ENCODE measurements at regions not wholly inside any gene's neighbourhood (a gene's known extent, or its start where the extent isn't known, plus 50 kb on each side); places are given as distances from the start of the nearest gene placed in this dataset.
A peak's percentile ranks its signal among the peaks of the same experiment; 100 is the strongest.

GRCh38 chr12:132408626-132409494 is 79.5 kb upstream of the GALNT9 start:
- Histone ChIP-seq H4K91ac (ENCODE audit: low read depth, low read length, poor library complexity) (no peak overlapping the region), H2AK5ac (ENCODE audit: low read depth, low read length) (peak overlapping the region; percentile 47), H3K36me3 (replicated peaks in 1 of 2; ENCODE audit: control insufficient read depth in 2 of 2, insufficient read depth in 2 of 2, low read length in 2 of 2) (no peaks in the 10 kb centered on the region), H2BK120ac (ENCODE audit: low read depth, low read length) (no peak overlapping the region), H3K4me2 (ENCODE audit: insufficient read depth, low read length, poor library complexity, severe bottlenecking) (no peak overlapping the region), H3K18ac (ENCODE audit: low read length) (peak overlapping the region; percentile 52), H3K4me3 (ENCODE audit: low read length in 2 of 2) (no peak overlapping the region), H4K8ac (ENCODE audit: low read depth, low read length) (no peak overlapping the region), H3K23ac (ENCODE audit: low read depth, low read length, poor library complexity) (peak overlapping the region; percentile 65), H3K9me3 (replicated peaks in 1 of 2; ENCODE audit: control insufficient read depth in 2 of 2, insufficient read depth in 1 of 2, low read depth in 1 of 2, low read length in 2 of 2) (peaks cover 0 to 2% of the 10 kb centered on the region in 2 donors), H3K4me1 (ENCODE audit: control insufficient read depth in 2 of 2, insufficient read depth in 1 of 2, low read depth in 1 of 2, low read length in 2 of 2) (peaks cover 2 to 7% of the 10 kb centered on the region in 2 donors), H3K14ac (ENCODE audit: low read length) (peak overlapping the region; percentile 89), H3K27ac (replicated peaks; ENCODE audit: low read length) (no peak overlapping the region), H3K9ac (ENCODE audit: low read depth, low read length, poor library complexity) (peak overlapping the region; percentile 44), H3K27me3 (ENCODE audit: control insufficient read depth in 3 of 3, insufficient read depth in 3 of 3, low read depth in 1 of 3, low read length in 3 of 3) (peaks cover 0 to 49% (median 0%) of the 10 kb centered on the region in 3 experiments), H2BK15ac (ENCODE audit: low read length) (peak overlapping the region; percentile 97), H2AFZ (ENCODE audit: low read length) (no peak overlapping the region), H3K4ac (ENCODE audit: low read length) (no peak overlapping the region), H2BK12ac (ENCODE audit: low read length) (peak overlapping the region; percentile 84), H2BK5ac (ENCODE audit: low read length) (no peak overlapping the region), H3K79me1 (ENCODE audit: low read depth, low read length) (peaks cover 5% of the 10 kb centered on the region)
- DNase-seq (ENCODE audit: low spot score) = no peak
- WGBS, 2 donors (ENCODE audit: extremely low coverage in 2 of 2, insufficient read length in 2 of 2, insufficient replicate concordance in 1 of 2) = no CpG with 5 or more reads among the region's 33 CpGs

- Histone ChIP-seq H3K9ac (ENCODE audit: low read depth, low read length, poor library complexity) (no peak overlapping the region), H3K36me3 (replicated peaks in 1 of 2; ENCODE audit: control insufficient read depth in 2 of 2, insufficient read depth in 2 of 2, low read length in 2 of 2) (no peaks in the 10 kb centered on the region), H3K4me1 (ENCODE audit: control insufficient read depth in 2 of 2, insufficient read depth in 1 of 2, low read depth in 1 of 2, low read length in 2 of 2) (peaks cover 2 to 7% of the 10 kb centered on the region in 2 donors), H3K4ac (ENCODE audit: low read length) (no peak overlapping the region), H2BK120ac (ENCODE audit: low read depth, low read length) (no peak overlapping the region), H3K23ac (ENCODE audit: low read depth, low read length, poor library complexity) (no peak overlapping the region), H3K27me3 (ENCODE audit: control insufficient read depth in 3 of 3, insufficient read depth in 3 of 3, low read depth in 1 of 3, low read length in 3 of 3) (peaks cover 0 to 56% (median 0%) of the 10 kb centered on the region in 3 experiments), H3K9me3 (replicated peaks in 1 of 2; ENCODE audit: control insufficient read depth in 2 of 2, insufficient read depth in 1 of 2, low read depth in 1 of 2, low read length in 2 of 2) (peaks cover 0 to 2% of the 10 kb centered on the region in 2 donors), H3K79me1 (ENCODE audit: low read depth, low read length) (peaks cover 5% of the 10 kb centered on the region), H2BK12ac (ENCODE audit: low read length) (no peak overlapping the region), H3K18ac (ENCODE audit: low read length) (no peak overlapping the region), H3K27ac (replicated peaks; ENCODE audit: low read length) (no peak overlapping the region), H2BK5ac (ENCODE audit: low read length) (no peak overlapping the region), H3K4me3 (ENCODE audit: low read length in 2 of 2) (no peak overlapping the region), H2AFZ (ENCODE audit: low read length) (no peak overlapping the region), H2BK15ac (ENCODE audit: low read length) (no peak overlapping the region), H3K4me2 (ENCODE audit: insufficient read depth, low read length, poor library complexity, severe bottlenecking) (no peak overlapping the region), H4K8ac (ENCODE audit: low read depth, low read length) (no peak overlapping the region), H4K91ac (ENCODE audit: low read depth, low read length, poor library complexity) (no peak overlapping the region), H3K14ac (ENCODE audit: low read length) (no peak overlapping the region), H2AK5ac (ENCODE audit: low read depth, low read length) (no peak overlapping the region)
- no CpG with 5 or more reads among the region's 10 CpGs for WGBS, 2 donors (ENCODE audit: extremely low coverage in 2 of 2, insufficient read length in 2 of 2, insufficient replicate concordance in 1 of 2)
- no peak for DNase-seq (ENCODE audit: low spot score)
These were observed 78.6 kb upstream of the GALNT9 start for GRCh38 chr12:132407992-132408391.

- Histone ChIP-seq H3K4me1 (ENCODE audit: control insufficient read depth in 2 of 2, insufficient read depth in 1 of 2, low read depth in 1 of 2, low read length in 2 of 2) (peaks cover 2 to 7% of the 10 kb centered on the region in 2 donors), H3K79me1 (ENCODE audit: low read depth, low read length) (peaks cover 5% of the 10 kb centered on the region), H3K9me3 (replicated peaks in 1 of 2; ENCODE audit: control insufficient read depth in 2 of 2, insufficient read depth in 1 of 2, low read depth in 1 of 2, low read length in 2 of 2) (peaks cover 0 to 2% of the 10 kb centered on the region in 2 donors), H3K27ac (replicated peaks; ENCODE audit: low read length) (no peak overlapping the region), H4K91ac (ENCODE audit: low read depth, low read length, poor library complexity) (no peak overlapping the region), H2AK5ac (ENCODE audit: low read depth, low read length) (peak overlapping the region; percentile 84), H3K9ac (ENCODE audit: low read depth, low read length, poor library complexity) (no peak overlapping the region), H3K18ac (ENCODE audit: low read length) (peak overlapping the region; percentile 8), H3K14ac (ENCODE audit: low read length) (peak overlapping the region; percentile 94), H2BK12ac (ENCODE audit: low read length) (no peak overlapping the region), H3K23ac (ENCODE audit: low read depth, low read length, poor library complexity) (peak overlapping the region; percentile 73), H3K4me3 (ENCODE audit: low read length in 2 of 2) (no peak overlapping the region), H3K4me2 (ENCODE audit: insufficient read depth, low read length, poor library complexity, severe bottlenecking) (no peak overlapping the region), H2AFZ (ENCODE audit: low read length) (no peak overlapping the region), H2BK15ac (ENCODE audit: low read length) (peak overlapping the region; percentile 37), H3K4ac (ENCODE audit: low read length) (no peak overlapping the region), H3K36me3 (replicated peaks in 1 of 2; ENCODE audit: control insufficient read depth in 2 of 2, insufficient read depth in 2 of 2, low read length in 2 of 2) (no peaks in the 10 kb centered on the region), H3K27me3 (ENCODE audit: control insufficient read depth in 3 of 3, insufficient read depth in 3 of 3, low read depth in 1 of 3, low read length in 3 of 3) (peaks cover 0 to 61% (median 0%) of the 10 kb centered on the region in 3 experiments), H4K8ac (ENCODE audit: low read depth, low read length) (no peak overlapping the region), H2BK5ac (ENCODE audit: low read length) (no peak overlapping the region), H2BK120ac (ENCODE audit: low read depth, low read length) (no peak overlapping the region)
- WGBS, 2 donors (ENCODE audit: extremely low coverage in 2 of 2, insufficient read length in 2 of 2, insufficient replicate concordance in 1 of 2) = no CpG with 5 or more reads among the region's 32 CpGs
- no peak for DNase-seq (ENCODE audit: low spot score)
These were observed 78.1 kb upstream of the GALNT9 start for GRCh38 chr12:132407451-132407961.

All from neuronal stem cell (in vitro differentiated cells).